ENCODE measurements at regions not wholly inside any gene's neighbourhood (a gene's known extent, or its start where the extent isn't known, plus 50 kb on each side); places are given as distances from the start of the nearest gene placed in this dataset.

GRCh38 chr4:38547052-38547451, 116.9 kb upstream of the KLF3 start:
- TF ChIP-seq, protein P1, sequence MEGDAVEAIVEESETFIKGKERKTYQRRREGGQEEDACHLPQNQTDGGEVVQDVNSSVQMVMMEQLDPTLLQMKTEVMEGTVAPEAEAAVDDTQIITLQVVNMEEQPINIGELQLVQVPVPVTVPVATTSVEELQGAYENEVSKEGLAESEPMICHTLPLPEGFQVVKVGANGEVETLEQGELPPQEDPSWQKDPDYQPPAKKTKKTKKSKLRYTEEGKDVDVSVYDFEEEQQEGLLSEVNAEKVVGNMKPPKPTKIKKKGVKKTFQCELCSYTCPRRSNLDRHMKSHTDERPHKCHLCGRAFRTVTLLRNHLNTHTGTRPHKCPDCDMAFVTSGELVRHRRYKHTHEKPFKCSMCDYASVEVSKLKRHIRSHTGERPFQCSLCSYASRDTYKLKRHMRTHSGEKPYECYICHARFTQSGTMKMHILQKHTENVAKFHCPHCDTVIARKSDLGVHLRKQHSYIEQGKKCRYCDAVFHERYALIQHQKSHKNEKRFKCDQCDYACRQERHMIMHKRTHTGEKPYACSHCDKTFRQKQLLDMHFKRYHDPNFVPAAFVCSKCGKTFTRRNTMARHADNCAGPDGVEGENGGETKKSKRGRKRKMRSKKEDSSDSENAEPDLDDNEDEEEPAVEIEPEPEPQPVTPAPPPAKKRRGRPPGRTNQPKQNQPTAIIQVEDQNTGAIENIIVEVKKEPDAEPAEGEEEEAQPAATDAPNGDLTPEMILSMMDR (IDR thresholded peaks at IDR 0.05; ENCODE audit: borderline replicate concordance, extremely low read depth, insufficient read depth): no peak
- DNase-seq (no peak), FAIRE-seq (no peak)
- Histone ChIP-seq H3K27me3 (ENCODE audit: control insufficient read depth, insufficient read depth, low read length) (no peaks in the 10 kb centered on the region), H3K9ac (ENCODE audit: low read length in 3 of 3) (no peak overlapping the region), H3K4me3 (ENCODE audit: low read length in 3 of 3) (no peak overlapping the region), H3K9me3 (ENCODE audit: control insufficient read depth in 2 of 3, insufficient read depth in 1 of 3, low read length in 3 of 3) (no peaks in the 10 kb centered on the region), H3K4me1 (ENCODE audit: control insufficient read depth in 2 of 3, insufficient read depth in 2 of 3, low read depth in 1 of 3, low read length in 3 of 3) (no peaks in the 10 kb centered on the region), H3K27ac (ENCODE audit: low read depth in 2 of 2, low read length in 2 of 2) (no peak overlapping the region), H3K36me3 (ENCODE audit: control insufficient read depth in 2 of 3, insufficient read depth in 3 of 3, low read length in 3 of 3) (no peaks in the 10 kb centered on the region)
- intact Hi-C loops (cut with DNase I): no loop called here

- TF ChIP-seq, protein P1 (IDR thresholded peaks at IDR 0.05; ENCODE audit: borderline replicate concordance, extremely low read depth, insufficient read depth): no peak
- FAIRE-seq: peak; percentile 64
- H3K27me3 ChIP-seq (ENCODE audit: control insufficient read depth, insufficient read depth, low read length): no peaks in the 10 kb centered on the region
Measured at GRCh38 chr4:38548256-38548655, 115.7 kb upstream of the KLF3 start.

DNA sequence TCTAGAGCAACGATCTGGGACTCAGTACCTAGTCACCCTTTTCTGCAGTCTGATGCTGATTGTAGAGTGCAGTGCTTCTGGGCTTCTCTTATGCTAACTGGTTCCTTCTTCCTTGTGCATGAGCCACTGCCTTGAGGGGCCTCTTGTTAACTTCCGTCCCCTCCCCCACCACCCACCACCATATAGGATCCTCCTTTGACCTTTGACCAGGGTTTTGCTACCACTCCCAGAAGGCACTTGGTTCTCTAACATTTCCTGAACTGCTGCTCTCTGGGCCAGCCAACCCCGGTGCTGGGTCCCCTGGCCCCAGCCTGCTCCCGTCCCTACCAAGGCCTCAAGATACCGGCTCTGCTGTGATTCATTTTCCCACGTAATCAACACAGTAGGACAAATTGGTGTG, 104.6 kb upstream of the KLF3 start:
- Histone ChIP-seq H3K4me1 (ENCODE audit: control insufficient read depth in 2 of 3, insufficient read depth in 2 of 3, low read depth in 1 of 3, low read length in 3 of 3) (no peaks in the 10 kb centered on the region), H3K27me3 (ENCODE audit: control insufficient read depth, insufficient read depth, low read length) (no peaks in the 10 kb centered on the region), H3K27ac (ENCODE audit: low read depth in 2 of 2, low read length in 2 of 2) (no peak overlapping the region), H3K36me3 (ENCODE audit: control insufficient read depth in 2 of 3, insufficient read depth in 3 of 3, low read length in 3 of 3) (no peaks in the 10 kb centered on the region), H3K9ac (ENCODE audit: low read length in 3 of 3) (no peak overlapping the region), H3K9me3 (ENCODE audit: control insufficient read depth in 2 of 3, insufficient read depth in 1 of 3, low read length in 3 of 3) (no peaks in the 10 kb centered on the region), H3K4me3 (ENCODE audit: low read length in 3 of 3) (no peak overlapping the region)
- TF ChIP-seq, protein P1 (IDR thresholded peaks at IDR 0.05; ENCODE audit: borderline replicate concordance, extremely low read depth, insufficient read depth): no peak
- FAIRE-seq (no peak), DNase-seq (no peak)
- intact Hi-C loops (cut with DNase I): no loop called here

More at GRCh38 chr4:38548256-38548655, 115.7 kb upstream of the KLF3 start:
- intact Hi-C loops (cut with DNase I): no loop called here
- no peaks in the 10 kb centered on the region for H3K36me3 ChIP-seq (ENCODE audit: control insufficient read depth in 2 of 3, insufficient read depth in 3 of 3, low read length in 3 of 3)
- no peak overlapping the region for H3K9ac ChIP-seq (ENCODE audit: low read length in 3 of 3)
- DNase-seq: no peak
- H3K9me3 ChIP-seq (ENCODE audit: control insufficient read depth in 2 of 3, insufficient read depth in 1 of 3, low read length in 3 of 3): no peaks in the 10 kb centered on the region
- H3K4me3 ChIP-seq (ENCODE audit: low read length in 3 of 3): no peak overlapping the region
- no peaks in the 10 kb centered on the region for H3K4me1 ChIP-seq (ENCODE audit: control insufficient read depth in 2 of 3, insufficient read depth in 2 of 3, low read depth in 1 of 3, low read length in 3 of 3)
- H3K27ac ChIP-seq (ENCODE audit: low read depth in 2 of 2, low read length in 2 of 2): no peak overlapping the region

GRCh38 chr4:38560340-38560739, 103.7 kb upstream of the KLF3 start:
- Histone ChIP-seq H3K9ac (ENCODE audit: low read length in 3 of 3) (no peak overlapping the region), H3K36me3 (ENCODE audit: control insufficient read depth in 2 of 3, insufficient read depth in 3 of 3, low read length in 3 of 3) (no peaks in the 10 kb centered on the region), H3K27me3 (ENCODE audit: control insufficient read depth, insufficient read depth, low read length) (no peaks in the 10 kb centered on the region), H3K27ac (ENCODE audit: low read depth in 2 of 2, low read length in 2 of 2) (no peak overlapping the region), H3K4me3 (ENCODE audit: low read length in 3 of 3) (no peak overlapping the region), H3K9me3 (ENCODE audit: control insufficient read depth in 2 of 3, insufficient read depth in 1 of 3, low read length in 3 of 3) (no peaks in the 10 kb centered on the region), H3K4me1 (ENCODE audit: control insufficient read depth in 2 of 3, insufficient read depth in 2 of 3, low read depth in 1 of 3, low read length in 3 of 3) (no peaks in the 10 kb centered on the region)
- DNase-seq (no peak), FAIRE-seq (no peak)
- intact Hi-C loops (cut with DNase I): no loop called here
- TF ChIP-seq, protein P1 (IDR thresholded peaks at IDR 0.05; ENCODE audit: borderline replicate concordance, extremely low read depth, insufficient read depth): no peak

Data from kidney (tissue), 13 donors.